ENCODE measurements at regions not wholly inside any gene's neighbourhood (a gene's known extent, or its start where the extent isn't known, plus 50 kb on each side); places are given as distances from the start of the nearest gene placed in this dataset.

DNA sequence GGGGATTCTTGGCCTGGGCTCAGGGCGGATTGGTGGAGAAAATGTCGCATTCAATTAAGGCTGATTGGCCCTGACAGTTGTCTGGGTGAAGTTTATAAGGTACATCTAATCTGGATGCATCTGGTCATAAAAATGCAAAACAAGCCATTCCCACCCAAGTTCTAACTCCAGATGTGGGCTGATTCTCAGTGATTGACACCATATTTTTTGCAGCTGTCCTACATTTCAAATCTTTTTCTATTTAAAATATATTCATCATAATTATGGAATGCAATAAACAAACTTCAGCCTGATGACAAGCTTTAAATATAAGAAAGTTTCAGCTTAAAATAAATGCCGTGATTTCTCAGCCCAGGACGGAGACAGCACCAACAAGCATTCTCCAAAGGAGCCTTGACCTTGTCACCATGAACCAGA is 146.4 kb upstream of the SMIM23 start:
- H3K27me3 ChIP-seq (ENCODE audit: control insufficient read depth in 1 of 2, insufficient read depth in 1 of 2, low read length in 2 of 2): peaks cover 0 to 11% of the 10 kb centered on the region in 2 experiments
- no peaks in the 10 kb centered on the region for H3K4me1 ChIP-seq (ENCODE audit: control insufficient read depth, insufficient read depth, low read depth, low read length)
- H2BK5ac ChIP-seq (ENCODE audit: low read depth, low read length, poor library complexity, severe bottlenecking): no peak overlapping the region
- no peak overlapping the region for H2BK12ac ChIP-seq (ENCODE audit: low read length in 2 of 2)
- H3K4me2 ChIP-seq (ENCODE audit: low read length, poor library complexity, severe bottlenecking): no peak overlapping the region
- H2BK120ac ChIP-seq (ENCODE audit: low read depth, low read length): no peak overlapping the region
- H3K14ac ChIP-seq (ENCODE audit: low read length in 2 of 2): no peak overlapping the region
- H3K79me1 ChIP-seq (replicated peaks; ENCODE audit: low read length, poor library complexity, severe bottlenecking): no peaks in the 10 kb centered on the region
- H3K4me3 ChIP-seq (ENCODE audit: insufficient read depth in 1 of 2, low read depth in 1 of 2, low read length in 2 of 2): no peak overlapping the region
- no peaks in the 10 kb centered on the region for H3K36me3 ChIP-seq (ENCODE audit: control insufficient read depth in 1 of 2, insufficient read depth in 2 of 2, low read depth in 1 of 2, low read length in 2 of 2)
- no peak overlapping the region for H2BK15ac ChIP-seq (ENCODE audit: low read depth, poor library complexity, severe bottlenecking)
- no peak overlapping the region for H3K23ac ChIP-seq (ENCODE audit: low read length in 2 of 2)
- WGBS: 100% methylated on average over 2 of the region's 4 CpGs
- no peak overlapping the region for H3K9ac ChIP-seq (ENCODE audit: low read length)
- H3K27ac ChIP-seq (ENCODE audit: low read length, poor library complexity, severe bottlenecking): no peak overlapping the region
- H3K9me3 ChIP-seq (ENCODE audit: control insufficient read depth, low read length): no peaks in the 10 kb centered on the region
- no peak overlapping the region for H4K8ac ChIP-seq (ENCODE audit: low read length)
- no peak overlapping the region for H3K18ac ChIP-seq (ENCODE audit: low read depth in 1 of 2, low read length in 2 of 2)
- no peak overlapping the region for H2AFZ ChIP-seq (ENCODE audit: low read depth, low read length)
- no peak overlapping the region for H2AK5ac ChIP-seq (ENCODE audit: low read length, severe bottlenecking)
- DNase-seq: no peak
- H3K4ac ChIP-seq (ENCODE audit: low read depth in 1 of 2, low read length in 2 of 2): no peak overlapping the region
- no peak overlapping the region for H4K91ac ChIP-seq (ENCODE audit: low read length)

DNA sequence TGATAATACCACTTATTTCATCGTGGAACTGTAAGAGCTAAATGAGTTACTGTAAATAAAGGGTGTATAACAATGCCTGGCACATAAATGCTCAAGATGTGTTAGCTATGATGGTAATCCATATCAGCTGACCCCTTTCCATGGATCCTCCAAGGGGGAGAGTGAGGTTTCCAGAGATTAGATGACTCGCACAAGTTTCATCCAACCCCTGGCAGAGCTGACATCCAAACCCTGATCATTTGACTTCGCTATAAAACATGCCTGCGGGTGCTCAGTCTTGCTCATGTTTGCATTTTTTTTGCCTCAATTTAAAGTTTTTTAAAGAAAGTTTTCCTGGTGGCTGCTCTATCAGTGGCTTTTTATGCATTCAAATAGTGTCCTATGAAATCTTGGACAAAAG is 145.7 kb upstream of the SMIM23 start:
- Histone ChIP-seq H3K27ac (ENCODE audit: low read length, poor library complexity, severe bottlenecking) (no peak overlapping the region), H2BK12ac (ENCODE audit: low read length in 2 of 2) (no peak overlapping the region), H3K14ac (ENCODE audit: low read length in 2 of 2) (no peak overlapping the region), H3K4me3 (ENCODE audit: insufficient read depth in 1 of 2, low read depth in 1 of 2, low read length in 2 of 2) (no peak overlapping the region), H3K23ac (ENCODE audit: low read length in 2 of 2) (no peak overlapping the region), H2BK15ac (ENCODE audit: low read depth, poor library complexity, severe bottlenecking) (no peak overlapping the region), H3K9me3 (ENCODE audit: control insufficient read depth, low read length) (no peaks in the 10 kb centered on the region), H3K4ac (ENCODE audit: low read depth in 1 of 2, low read length in 2 of 2) (no peak overlapping the region), H3K36me3 (ENCODE audit: control insufficient read depth in 1 of 2, insufficient read depth in 2 of 2, low read depth in 1 of 2, low read length in 2 of 2) (no peaks in the 10 kb centered on the region), H2AFZ (ENCODE audit: low read depth, low read length) (no peak overlapping the region), H4K8ac (ENCODE audit: low read length) (no peak overlapping the region), H3K4me2 (ENCODE audit: low read length, poor library complexity, severe bottlenecking) (no peak overlapping the region), H3K4me1 (ENCODE audit: control insufficient read depth, insufficient read depth, low read depth, low read length) (no peaks in the 10 kb centered on the region), H3K9ac (ENCODE audit: low read length) (no peak overlapping the region), H3K18ac (ENCODE audit: low read depth in 1 of 2, low read length in 2 of 2) (no peak overlapping the region), H2BK120ac (ENCODE audit: low read depth, low read length) (no peak overlapping the region), H2BK5ac (ENCODE audit: low read depth, low read length, poor library complexity, severe bottlenecking) (no peak overlapping the region), H3K79me1 (replicated peaks; ENCODE audit: low read length, poor library complexity, severe bottlenecking) (no peaks in the 10 kb centered on the region), H3K27me3 (ENCODE audit: control insufficient read depth in 1 of 2, insufficient read depth in 1 of 2, low read length in 2 of 2) (peaks cover 0 to 10% of the 10 kb centered on the region in 2 experiments), H2AK5ac (ENCODE audit: low read length, severe bottlenecking) (no peak overlapping the region), H4K91ac (ENCODE audit: low read length) (no peak overlapping the region)
- DNase-seq: no peak
- WGBS: 81% methylated on average over 4 of the region's 4 CpGs

DNA sequence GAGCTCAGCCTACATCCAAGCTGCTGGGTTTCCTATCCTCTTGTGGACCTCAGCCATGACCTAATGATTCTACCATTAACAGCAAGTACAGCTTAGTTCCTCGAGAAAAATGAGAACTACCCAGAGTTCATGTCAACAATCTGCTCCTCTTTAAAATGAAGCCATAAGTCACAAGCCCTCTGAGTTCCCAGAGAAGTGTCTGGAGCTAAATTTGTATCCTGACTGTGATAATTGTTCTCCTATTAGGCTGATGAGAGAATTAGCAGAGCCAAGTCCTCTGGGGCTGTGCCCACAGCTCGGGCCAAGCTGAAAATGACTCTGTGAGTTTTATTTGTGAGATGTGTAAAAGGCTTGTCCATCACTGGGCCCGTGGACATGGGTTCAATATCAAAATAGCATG is 145.1 kb upstream of the SMIM23 start:
- H4K91ac ChIP-seq (ENCODE audit: low read length): no peak overlapping the region
- H2BK15ac ChIP-seq (ENCODE audit: low read depth, poor library complexity, severe bottlenecking): no peak overlapping the region
- no peak overlapping the region for H3K23ac ChIP-seq (ENCODE audit: low read length in 2 of 2)
- H3K4me3 ChIP-seq (ENCODE audit: insufficient read depth in 1 of 2, low read depth in 1 of 2, low read length in 2 of 2): no peak overlapping the region
- H3K9me3 ChIP-seq (ENCODE audit: control insufficient read depth, low read length): no peaks in the 10 kb centered on the region
- no peak overlapping the region for H2BK12ac ChIP-seq (ENCODE audit: low read length in 2 of 2)
- no peak overlapping the region for H3K9ac ChIP-seq (ENCODE audit: low read length)
- no peak overlapping the region for H3K27ac ChIP-seq (ENCODE audit: low read length, poor library complexity, severe bottlenecking)
- H2BK5ac ChIP-seq (ENCODE audit: low read depth, low read length, poor library complexity, severe bottlenecking): no peak overlapping the region
- no peak overlapping the region for H3K18ac ChIP-seq (ENCODE audit: low read depth in 1 of 2, low read length in 2 of 2)
- H3K27me3 ChIP-seq (ENCODE audit: control insufficient read depth in 1 of 2, insufficient read depth in 1 of 2, low read length in 2 of 2): peaks cover 0 to 10% of the 10 kb centered on the region in 2 experiments
- no peak overlapping the region for H3K4me2 ChIP-seq (ENCODE audit: low read length, poor library complexity, severe bottlenecking)
- no peak overlapping the region for H3K14ac ChIP-seq (ENCODE audit: low read length in 2 of 2)
- H3K4me1 ChIP-seq (ENCODE audit: control insufficient read depth, insufficient read depth, low read depth, low read length): no peaks in the 10 kb centered on the region
- 68% methylated on average over 3 of the region's 3 CpGs for WGBS
- no peak overlapping the region for H2AK5ac ChIP-seq (ENCODE audit: low read length, severe bottlenecking)
- H3K36me3 ChIP-seq (ENCODE audit: control insufficient read depth in 1 of 2, insufficient read depth in 2 of 2, low read depth in 1 of 2, low read length in 2 of 2): no peaks in the 10 kb centered on the region
- H2BK120ac ChIP-seq (ENCODE audit: low read depth, low read length): no peak overlapping the region
- H3K4ac ChIP-seq (ENCODE audit: low read depth in 1 of 2, low read length in 2 of 2): no peak overlapping the region
- H4K8ac ChIP-seq (ENCODE audit: low read length): no peak overlapping the region
- no peaks in the 10 kb centered on the region for H3K79me1 ChIP-seq (replicated peaks; ENCODE audit: low read length, poor library complexity, severe bottlenecking)
- peak; percentile 2 for DNase-seq
- H2AFZ ChIP-seq (ENCODE audit: low read depth, low read length): no peak overlapping the region

DNA sequence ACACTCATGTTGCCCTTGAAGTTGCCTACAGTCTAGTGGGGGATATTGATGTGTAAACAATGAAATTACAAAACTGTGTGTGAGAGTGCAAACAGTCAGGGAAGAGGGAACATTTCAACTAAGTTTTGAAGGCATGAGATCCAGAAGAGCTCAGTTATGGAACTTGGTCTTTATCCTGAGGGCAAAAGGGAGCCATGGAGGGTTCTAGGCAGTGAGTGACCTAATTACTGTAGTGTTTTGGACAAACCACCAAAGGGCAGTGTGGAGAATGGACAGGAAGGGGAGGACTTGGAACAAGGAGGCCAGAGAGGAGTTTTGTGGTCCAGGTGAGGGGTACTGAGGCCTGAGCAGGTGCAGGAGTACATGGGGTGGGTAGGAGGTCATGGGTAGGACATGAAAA is 143.7 kb upstream of the SMIM23 start:
- no peaks in the 10 kb centered on the region for H3K79me1 ChIP-seq (replicated peaks; ENCODE audit: low read length, poor library complexity, severe bottlenecking)
- no peak overlapping the region for H2BK15ac ChIP-seq (ENCODE audit: low read depth, poor library complexity, severe bottlenecking)
- H2AK5ac ChIP-seq (ENCODE audit: low read length, severe bottlenecking): no peak overlapping the region
- no peak overlapping the region for H3K4ac ChIP-seq (ENCODE audit: low read depth in 1 of 2, low read length in 2 of 2)
- H3K4me3 ChIP-seq (ENCODE audit: insufficient read depth in 1 of 2, low read depth in 1 of 2, low read length in 2 of 2): no peak overlapping the region
- H3K18ac ChIP-seq (ENCODE audit: low read depth in 1 of 2, low read length in 2 of 2): no peak overlapping the region
- H2BK12ac ChIP-seq (ENCODE audit: low read length in 2 of 2): no peak overlapping the region
- no peak overlapping the region for H3K4me2 ChIP-seq (ENCODE audit: low read length, poor library complexity, severe bottlenecking)
- no peak overlapping the region for H2BK5ac ChIP-seq (ENCODE audit: low read depth, low read length, poor library complexity, severe bottlenecking)
- peaks cover 0 to 8% of the 10 kb centered on the region in 2 experiments for H3K27me3 ChIP-seq (ENCODE audit: control insufficient read depth in 1 of 2, insufficient read depth in 1 of 2, low read length in 2 of 2)
- no peaks in the 10 kb centered on the region for H3K36me3 ChIP-seq (ENCODE audit: control insufficient read depth in 1 of 2, insufficient read depth in 2 of 2, low read depth in 1 of 2, low read length in 2 of 2)
- H3K4me1 ChIP-seq (ENCODE audit: control insufficient read depth, insufficient read depth, low read depth, low read length): peaks cover 8% of the 10 kb centered on the region
- H3K9me3 ChIP-seq (ENCODE audit: control insufficient read depth, low read length): no peaks in the 10 kb centered on the region
- no peak overlapping the region for H3K9ac ChIP-seq (ENCODE audit: low read length)
- no peak for DNase-seq
- H2AFZ ChIP-seq (ENCODE audit: low read depth, low read length): no peak overlapping the region
- H4K91ac ChIP-seq (ENCODE audit: low read length): no peak overlapping the region
- H3K23ac ChIP-seq (ENCODE audit: low read length in 2 of 2): no peak overlapping the region
- H3K27ac ChIP-seq (ENCODE audit: low read length, poor library complexity, severe bottlenecking): no peak overlapping the region
- H3K14ac ChIP-seq (ENCODE audit: low read length in 2 of 2): no peak overlapping the region
- H4K8ac ChIP-seq (ENCODE audit: low read length): no peak overlapping the region
- no peak overlapping the region for H2BK120ac ChIP-seq (ENCODE audit: low read depth, low read length)
